Jurkat, Clone E6-1 (cell line): ENCODE measurements at regions not wholly inside any gene's neighbourhood (a gene's known extent, or its start where the extent isn't known, plus 50 kb on each side); places are given as distances from the start of the nearest gene placed in this dataset.
"Not testable (repeated sequence)": the region's sequence is repeated elsewhere in the genome, so short reads cannot be mapped to it uniquely, and the experiment has no call there.

Experiments
- DNase-seq: peaks from one replicate; pipeline ENCODE4 v3.0.0-alpha.2; 2011; ENCODE audit warnings: low read depth, low spot score
- H3K4me3 ChIP-seq: 2 replicates; pipeline ENCODE4 v1.5.1; 2011; ENCODE audit warnings: mild to moderate bottlenecking, low read length, control low read depth, moderate library complexity

- H3K4me3 ChIP-seq: no peak overlapping the region
- no peak for DNase-seq
These were observed 962.9 kb upstream of the FANCL start for GRCh38 chr2:59204040-59204439.

GRCh38 chr2:59196491-59196890 lies 955.4 kb upstream of the FANCL start:
- DNase-seq: no peak
- no peak overlapping the region for H3K4me3 ChIP-seq

GRCh38 chr2:59195851-59196250 lies 954.7 kb upstream of the FANCL start:
- DNase-seq: no peak
- no peak overlapping the region for H3K4me3 ChIP-seq

GRCh38 chr2:59191781-59192180 lies 950.7 kb upstream of the FANCL start:
- H3K4me3 ChIP-seq: no peak overlapping the region
- DNase-seq: no peak

- no peak overlapping the region for H3K4me3 ChIP-seq
- DNase-seq: no peak
These were observed 949.4 kb upstream of the FANCL start for GRCh38 chr2:59190518-59190917.

GRCh38 chr2:59184276-59185020 lies 943.3 kb upstream of the FANCL start:
- no peak overlapping the region for H3K4me3 ChIP-seq
- no peak for DNase-seq

GRCh38 chr2:59183070-59183469 lies 941.9 kb upstream of the FANCL start:
- no peak for DNase-seq
- H3K4me3 ChIP-seq: no peak overlapping the region

GRCh38 chr2:59182249-59182648 lies 941.1 kb upstream of the FANCL start:
- DNase-seq: peak; percentile 28
- no peak overlapping the region for H3K4me3 ChIP-seq

- H3K4me3 ChIP-seq: no peak overlapping the region
- no peak for DNase-seq
These were observed 940.2 kb upstream of the FANCL start for GRCh38 chr2:59181347-59181746.

GRCh38 chr2:59180621-59181020 lies 939.5 kb upstream of the FANCL start:
- H3K4me3 ChIP-seq: no peak overlapping the region
- DNase-seq: no peak

GRCh38 chr2:59180111-59180510 lies 939.0 kb upstream of the FANCL start:
- no peak overlapping the region for H3K4me3 ChIP-seq
- DNase-seq: no peak

- DNase-seq: no peak
- no peak overlapping the region for H3K4me3 ChIP-seq
These were observed 936.6 kb upstream of the FANCL start for GRCh38 chr2:59177748-59178147.

GRCh38 chr2:59176737-59177136 lies 935.6 kb upstream of the FANCL start:
- peak; percentile 15 for DNase-seq

GRCh38 chr2:59174536-59175243 lies 933.6 kb upstream of the FANCL start:
- H3K4me3 ChIP-seq: no peak overlapping the region
- DNase-seq: no peak

More at GRCh38 chr2:59176737-59177136, 935.6 kb upstream of the FANCL start:
- H3K4me3 ChIP-seq: no peak overlapping the region

GRCh38 chr2:59173325-59173724 lies 932.2 kb upstream of the FANCL start:
- DNase-seq: no peak
- no peak overlapping the region for H3K4me3 ChIP-seq

- DNase-seq: no peak
- H3K4me3 ChIP-seq: no peak overlapping the region
These were observed 929.9 kb upstream of the FANCL start for GRCh38 chr2:59171019-59171418.

- H3K4me3 ChIP-seq: no peak overlapping the region
- no peak for DNase-seq
These were observed 927.6 kb upstream of the FANCL start for GRCh38 chr2:59168766-59169165.

GRCh38 chr2:59167514-59167913 lies 926.4 kb upstream of the FANCL start:
- no peak for DNase-seq
- H3K4me3 ChIP-seq: no peak overlapping the region

- not testable (repeated sequence) for DNase-seq, H3K4me3 ChIP-seq
These were observed 916.8 kb upstream of the FANCL start for GRCh38 chr2:59157908-59158307.

- H3K4me3 ChIP-seq: no peak overlapping the region
- no peak for DNase-seq
These were observed 910.7 kb upstream of the FANCL start for GRCh38 chr2:59151805-59152204.
